AG04450 (cell line): ENCODE measurements at regions not wholly inside any gene's neighbourhood (a gene's known extent, or its start where the extent isn't known, plus 50 kb on each side); places are given as distances from the start of the nearest gene placed in this dataset.

Experiments
- CTCF ChIA-PET: fragments of 300-600, 350-600 bp; formaldehyde crosslinking; extraction: SDS; loops from one replicate; lab custom pipeline; 2022; ENCODE audit warnings: antibody characterized with exemption, inconsistent platforms; lab: Charles Lee
- POLR2A ChIA-PET: fragments of 350-600 bp; formaldehyde crosslinking; extraction: SDS; loops from one replicate; lab custom pipeline; 2021; ENCODE audit warnings: antibody characterized with exemption, inconsistent platforms; lab: Yijun Ruan, JAX
- DNase-seq: peaks from one replicate; pipeline ENCODE4 v3.0.0-alpha.2; 2011; ENCODE audit warnings: low read depth, low spot score
- H3K27ac ChIP-seq: one replicate; pipeline ENCODE4 v1.5.1; 2012; ENCODE audit warnings: low read depth, low read length, control low read depth
- H3K27me3 ChIP-seq: one replicate; pipeline ENCODE4 v1.6.0; 2012; ENCODE audit warnings: low read length; ENCODE audit not compliant: control insufficient read depth, insufficient read depth
- H3K4me3 ChIP-seq: 2 replicates; pipeline ENCODE4 v1.5.1; 2011; ENCODE audit warnings: mild to moderate bottlenecking, low read depth, low read length, control low read depth
- H3K9me3 ChIP-seq: 2 replicates; pipeline ENCODE4 v1.5.1; 2012; ENCODE audit warnings: low read length; ENCODE audit not compliant: control insufficient read depth, insufficient read depth
- TF ChIP-seq, protein P1 (sequence below): IDR thresholded peaks from 2 replicates; pipeline ENCODE4 v1.5.1; 2011; ENCODE audit warnings: low read depth, low read length, control low read depth, inconsistent platforms

DNA sequence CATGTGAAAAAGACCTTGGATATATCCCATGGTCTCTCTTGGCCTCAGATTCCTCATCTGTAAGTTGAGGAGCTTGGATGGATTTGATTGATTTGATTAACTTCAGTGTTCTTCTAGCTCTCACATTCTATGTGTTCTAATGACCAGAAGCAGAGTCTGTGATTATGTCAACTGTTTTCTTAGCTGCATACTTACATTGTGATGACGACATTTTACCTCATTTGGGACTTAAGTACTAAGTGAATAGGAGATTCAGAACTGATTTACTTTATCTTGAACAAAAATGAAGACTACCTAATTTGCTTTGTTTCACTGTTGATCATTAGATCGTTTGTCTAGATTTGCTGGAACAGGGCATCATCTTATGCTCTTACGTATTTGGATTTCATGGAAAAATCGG is 427.7 kb downstream of the SH3GL2 start:
- ChIA-PET CTCF (no interaction called here), POLR2A (no interaction called here)
- TF ChIP-seq, protein P1, sequence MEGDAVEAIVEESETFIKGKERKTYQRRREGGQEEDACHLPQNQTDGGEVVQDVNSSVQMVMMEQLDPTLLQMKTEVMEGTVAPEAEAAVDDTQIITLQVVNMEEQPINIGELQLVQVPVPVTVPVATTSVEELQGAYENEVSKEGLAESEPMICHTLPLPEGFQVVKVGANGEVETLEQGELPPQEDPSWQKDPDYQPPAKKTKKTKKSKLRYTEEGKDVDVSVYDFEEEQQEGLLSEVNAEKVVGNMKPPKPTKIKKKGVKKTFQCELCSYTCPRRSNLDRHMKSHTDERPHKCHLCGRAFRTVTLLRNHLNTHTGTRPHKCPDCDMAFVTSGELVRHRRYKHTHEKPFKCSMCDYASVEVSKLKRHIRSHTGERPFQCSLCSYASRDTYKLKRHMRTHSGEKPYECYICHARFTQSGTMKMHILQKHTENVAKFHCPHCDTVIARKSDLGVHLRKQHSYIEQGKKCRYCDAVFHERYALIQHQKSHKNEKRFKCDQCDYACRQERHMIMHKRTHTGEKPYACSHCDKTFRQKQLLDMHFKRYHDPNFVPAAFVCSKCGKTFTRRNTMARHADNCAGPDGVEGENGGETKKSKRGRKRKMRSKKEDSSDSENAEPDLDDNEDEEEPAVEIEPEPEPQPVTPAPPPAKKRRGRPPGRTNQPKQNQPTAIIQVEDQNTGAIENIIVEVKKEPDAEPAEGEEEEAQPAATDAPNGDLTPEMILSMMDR: no peak
- no peak overlapping the region for H3K4me3 ChIP-seq
- H3K27me3 ChIP-seq: no peaks in the 10 kb centered on the region
- no peak overlapping the region for H3K27ac ChIP-seq
- DNase-seq: no peak
- no peaks in the 10 kb centered on the region for H3K9me3 ChIP-seq

DNA sequence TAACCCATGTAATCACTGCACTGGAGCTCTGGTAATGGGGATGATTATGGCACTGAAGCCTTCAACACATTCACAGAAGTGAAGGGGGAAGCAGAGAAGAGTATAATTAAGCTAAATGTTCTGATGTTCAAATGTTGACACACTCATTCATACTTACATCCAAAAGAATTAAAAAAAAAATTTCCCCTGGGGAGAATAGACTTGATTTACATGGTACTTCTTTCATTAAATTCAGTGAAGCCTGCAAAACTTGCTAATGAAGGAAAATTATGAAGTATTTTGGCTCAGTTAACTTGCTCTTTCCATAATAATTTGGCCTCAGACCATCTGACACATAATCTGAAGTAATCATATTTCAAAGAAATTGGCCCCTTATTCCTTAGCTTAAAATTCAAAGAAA is 428.8 kb downstream of the SH3GL2 start:
- no peak for DNase-seq
- H3K27me3 ChIP-seq: no peaks in the 10 kb centered on the region
- POLR2A ChIA-PET: no interaction called here
- H3K9me3 ChIP-seq: no peaks in the 10 kb centered on the region
- no peak overlapping the region for H3K4me3 ChIP-seq
- TF ChIP-seq, protein P1: no peak
- H3K27ac ChIP-seq: no peak overlapping the region
- CTCF ChIA-PET: no interaction called here

DNA sequence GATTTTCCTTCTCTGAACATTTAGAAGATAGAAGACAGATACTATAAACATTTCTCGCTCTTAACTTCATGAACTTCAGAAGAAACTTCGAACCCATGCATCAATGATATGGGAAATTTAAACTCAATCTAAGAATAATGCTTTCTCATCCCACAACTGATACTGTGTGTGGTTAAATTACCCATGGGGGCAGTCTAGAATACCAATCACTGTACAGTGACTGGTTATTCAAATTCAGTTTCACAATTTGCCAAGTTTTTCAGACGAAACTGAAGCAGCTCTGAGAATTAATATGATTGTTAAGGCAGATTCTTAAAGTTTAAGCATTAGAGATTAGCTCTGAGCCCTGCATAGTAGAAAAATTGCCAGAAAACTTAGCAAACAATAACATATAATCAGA is 431.0 kb downstream of the SH3GL2 start:
- H3K9me3 ChIP-seq: no peaks in the 10 kb centered on the region
- TF ChIP-seq, protein P1: no peak
- no peak for DNase-seq
- H3K4me3 ChIP-seq: no peak overlapping the region
- POLR2A ChIA-PET: no interaction called here
- H3K27me3 ChIP-seq: no peaks in the 10 kb centered on the region
- CTCF ChIA-PET: no interaction called here
- no peak overlapping the region for H3K27ac ChIP-seq

DNA sequence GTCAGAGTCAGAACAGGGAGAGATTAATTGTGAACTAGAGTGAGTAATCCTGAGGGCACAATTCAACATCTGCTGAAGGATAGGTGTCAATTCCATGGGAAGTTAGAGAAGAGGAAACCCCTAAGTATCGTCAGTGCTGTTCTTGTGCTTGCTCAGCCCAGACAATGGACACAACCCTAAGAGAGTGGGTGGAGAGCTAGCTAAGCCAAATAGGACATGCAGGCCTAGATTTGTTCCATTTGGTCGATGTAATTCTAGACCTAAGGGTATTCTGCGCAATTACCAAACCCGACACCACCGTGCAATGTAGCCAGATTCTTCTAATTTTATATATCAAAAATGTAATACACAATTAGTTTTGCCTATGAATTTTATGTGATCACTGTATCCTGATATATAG is 431.6 kb downstream of the SH3GL2 start:
- no peaks in the 10 kb centered on the region for H3K9me3 ChIP-seq
- ChIA-PET CTCF (no interaction called here), POLR2A (no interaction called here)
- H3K27me3 ChIP-seq: no peaks in the 10 kb centered on the region
- DNase-seq: no peak
- no peak overlapping the region for H3K27ac ChIP-seq
- H3K4me3 ChIP-seq: no peak overlapping the region
- TF ChIP-seq, protein P1: no peak

DNA sequence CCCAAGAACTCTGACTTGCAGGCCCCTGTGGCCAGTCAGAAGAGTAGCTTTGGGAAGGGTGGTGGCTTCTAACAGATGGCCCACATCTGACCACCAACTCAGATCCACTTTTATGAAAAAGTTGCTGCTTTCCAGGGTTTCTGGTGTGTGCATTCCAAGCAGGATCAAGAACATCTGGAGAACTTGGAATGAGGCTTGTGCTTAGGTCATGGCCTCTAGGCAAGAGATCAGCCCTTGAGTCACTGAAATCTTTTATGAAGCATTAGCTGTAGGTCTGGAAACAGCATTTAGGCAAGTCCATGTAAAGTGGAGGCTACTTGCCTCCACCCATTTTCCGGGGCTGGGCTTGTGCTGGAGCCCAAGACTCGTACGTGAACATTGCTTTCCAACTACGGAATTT is 433.3 kb downstream of the SH3GL2 start:
- Histone ChIP-seq H3K27ac (no peak overlapping the region), H3K9me3 (no peaks in the 10 kb centered on the region), H3K4me3 (no peak overlapping the region), H3K27me3 (no peaks in the 10 kb centered on the region)
- CTCF ChIA-PET: no interaction called here
- no peak for DNase-seq
- POLR2A ChIA-PET: no interaction called here
- TF ChIP-seq, protein P1: no peak
